HG02981 (cell line): ENCODE measurements at regions not wholly inside any gene's neighbourhood (a gene's known extent, or its start where the extent isn't known, plus 50 kb on each side); places are given as distances from the start of the nearest gene placed in this dataset.

Source experiments
- ATAC-seq: cut with Tn5 transposase; IDR thresholded peaks from one replicate; pipeline ENCODE4 v1.9.1; 2021; ENCODE audit warnings: mild to moderate bottlenecking, moderate library complexity; ENCODE audit not compliant: unreplicated experiment

DNA sequence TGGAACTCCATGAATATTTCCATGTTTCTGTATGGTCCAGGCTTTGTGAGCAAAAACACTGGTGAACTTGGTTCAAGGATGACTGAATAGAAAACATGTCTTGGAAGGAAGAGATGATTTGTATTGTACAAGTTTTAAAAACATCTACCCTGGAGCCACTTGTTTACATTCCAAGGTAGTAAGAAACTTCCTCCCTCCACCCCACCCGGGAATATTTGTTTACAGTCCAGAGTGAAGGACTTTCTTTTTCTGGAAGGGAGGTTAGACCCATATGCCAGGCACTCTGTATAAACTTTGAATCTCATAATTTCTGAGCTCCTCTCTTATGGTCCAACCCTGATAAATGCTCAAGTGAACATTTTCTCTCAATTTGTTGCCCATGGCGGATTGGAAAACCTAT, 323.3 kb upstream of the LYPLAL1 start:
- no peak for ATAC-seq

DNA sequence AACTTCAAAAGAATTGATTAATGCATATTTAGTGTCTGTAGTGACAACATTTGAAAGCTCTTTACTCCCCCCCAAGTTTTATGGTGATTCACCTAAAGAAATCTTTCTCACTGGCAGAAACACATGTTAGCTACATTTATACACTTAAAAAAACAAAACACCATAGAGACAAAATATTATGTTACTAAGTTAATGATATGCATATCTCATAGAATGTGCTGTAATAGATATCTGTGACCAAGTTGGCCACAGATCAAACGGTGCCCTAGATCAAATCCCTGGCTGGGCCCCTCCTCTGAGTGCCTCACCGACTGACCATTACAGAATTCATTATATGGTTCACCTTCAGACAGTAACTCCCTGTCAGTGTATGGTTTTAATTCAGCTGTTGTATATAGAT, 322.1 kb upstream of the LYPLAL1 start:
- ATAC-seq, result no peak

DNA sequence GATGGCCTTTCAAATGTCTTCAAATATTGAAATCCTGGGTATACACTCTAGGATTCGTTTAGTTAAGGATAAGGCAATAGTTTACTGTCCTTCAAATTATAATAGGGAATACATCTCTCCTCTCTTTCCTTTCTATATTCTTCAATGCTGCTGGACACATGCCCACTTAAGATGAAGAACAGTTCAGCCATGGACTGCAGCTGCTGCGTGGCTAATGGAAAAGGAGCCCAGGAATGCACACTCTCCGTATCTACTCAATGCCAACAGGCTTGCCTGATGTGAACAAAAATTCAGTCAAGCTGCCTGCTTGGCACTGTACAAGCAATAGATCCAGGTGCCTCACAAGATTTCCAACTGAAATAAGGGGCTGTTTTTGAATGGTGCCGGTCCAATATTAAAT, 321.2 kb upstream of the LYPLAL1 start:
- ATAC-seq, result no peak

DNA sequence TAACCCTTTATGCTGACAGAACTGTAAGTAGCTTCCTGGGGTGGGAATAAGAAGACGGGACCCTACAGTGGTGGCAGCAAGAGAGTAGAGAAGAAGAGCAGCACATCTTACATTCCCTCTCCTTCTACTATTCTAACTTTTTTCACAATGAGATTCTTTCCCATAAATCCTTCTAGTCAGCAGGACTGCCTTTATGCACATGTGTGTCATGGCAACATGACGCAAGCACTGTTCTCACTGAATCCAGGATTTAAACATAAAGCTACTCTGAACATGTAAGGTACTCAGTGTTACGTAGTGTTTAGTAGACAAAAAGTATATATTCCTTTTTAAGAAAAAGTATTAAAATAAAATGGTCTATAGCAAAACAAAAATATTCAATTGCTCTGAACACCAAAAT, 309.7 kb upstream of the LYPLAL1 start:
- no peak for ATAC-seq

DNA sequence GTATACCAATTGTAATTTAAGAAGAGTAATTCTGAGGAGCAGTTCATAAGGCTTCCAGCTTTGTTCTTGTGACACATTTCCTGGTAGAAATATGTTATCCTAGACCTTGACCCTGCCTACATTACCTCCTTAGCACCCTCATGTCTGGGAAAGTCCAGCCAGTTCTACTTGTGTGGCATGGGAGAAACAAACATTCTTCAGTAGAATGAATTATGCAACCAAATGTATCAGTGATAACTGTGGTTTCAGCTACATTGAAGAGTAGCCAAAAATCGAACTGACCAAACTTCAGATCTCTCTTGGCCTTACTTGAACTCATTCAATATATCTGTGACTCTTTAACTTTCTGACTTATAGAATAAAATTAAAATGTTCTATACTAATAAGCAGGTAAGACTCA, 308.1 kb upstream of the LYPLAL1 start:
- ATAC-seq, result no peak

DNA sequence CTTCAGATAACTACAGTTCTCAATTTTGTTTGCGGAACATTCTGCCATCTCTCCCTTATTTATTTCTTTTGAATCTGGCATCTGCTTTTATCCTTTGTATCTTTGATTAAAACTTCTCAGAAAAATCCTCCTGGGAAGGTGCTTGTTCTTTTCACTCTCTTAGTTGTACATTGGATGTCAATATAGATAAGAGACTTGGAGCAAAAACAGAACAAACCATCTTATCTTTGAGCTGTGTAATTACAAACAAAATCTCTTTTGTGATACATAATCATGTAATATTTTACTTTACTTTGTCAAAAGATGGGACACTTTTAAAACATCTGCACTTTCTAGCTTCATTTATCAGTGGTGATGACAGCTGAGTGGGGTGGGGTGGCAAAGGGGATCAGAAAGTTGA, 307.2 kb upstream of the LYPLAL1 start:
- no peak for ATAC-seq

DNA sequence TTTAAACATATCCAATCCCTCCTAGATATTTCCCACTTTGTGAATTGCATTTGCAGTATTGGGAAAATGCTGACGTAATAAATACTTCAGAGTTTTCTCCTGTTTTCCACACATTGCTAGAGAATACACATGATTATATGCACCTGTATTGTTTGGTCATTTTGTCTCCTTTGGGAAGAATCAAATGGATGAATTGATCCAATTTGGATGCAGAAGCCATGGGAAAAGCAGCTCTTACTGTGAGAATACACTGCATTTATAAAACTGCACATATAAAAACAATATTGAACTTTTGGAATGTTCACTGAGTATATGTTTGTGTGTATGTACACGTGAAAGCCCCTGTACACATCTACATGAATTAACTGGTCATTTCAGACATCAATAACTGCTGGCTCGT, 306.6 kb upstream of the LYPLAL1 start:
- no peak for ATAC-seq

DNA sequence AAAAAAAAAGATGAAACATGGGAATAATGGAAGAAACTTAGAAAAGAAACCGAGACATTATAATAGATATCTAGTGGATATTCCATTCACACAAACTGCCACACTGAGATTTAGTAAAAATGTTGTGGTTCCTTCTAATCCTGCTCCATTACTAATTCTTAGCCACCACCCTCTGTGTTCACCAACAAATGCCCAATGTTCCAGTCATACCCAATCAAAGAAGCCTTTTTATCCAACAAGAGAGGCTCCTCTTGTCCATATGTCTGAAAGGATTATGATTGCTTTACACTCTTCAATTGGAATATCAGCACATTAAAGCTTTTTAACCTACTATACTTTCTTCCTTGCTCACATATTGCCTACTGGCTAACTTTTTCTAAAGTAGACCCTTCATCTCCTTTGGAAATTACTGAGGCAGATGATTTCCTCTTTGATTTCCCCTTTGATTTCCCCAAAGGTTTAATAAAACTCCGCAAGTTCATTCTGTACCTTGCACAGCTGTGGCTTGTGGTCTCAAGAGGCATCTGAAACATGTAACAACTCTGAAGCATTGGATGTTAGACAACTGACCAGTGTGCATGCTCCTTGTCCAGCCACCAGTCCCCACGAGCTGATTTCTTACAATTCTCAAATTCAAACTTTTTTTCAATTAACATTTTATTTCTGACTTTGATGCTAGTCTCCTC, 305.6 kb upstream of the LYPLAL1 start:
- no peak for ATAC-seq

DNA sequence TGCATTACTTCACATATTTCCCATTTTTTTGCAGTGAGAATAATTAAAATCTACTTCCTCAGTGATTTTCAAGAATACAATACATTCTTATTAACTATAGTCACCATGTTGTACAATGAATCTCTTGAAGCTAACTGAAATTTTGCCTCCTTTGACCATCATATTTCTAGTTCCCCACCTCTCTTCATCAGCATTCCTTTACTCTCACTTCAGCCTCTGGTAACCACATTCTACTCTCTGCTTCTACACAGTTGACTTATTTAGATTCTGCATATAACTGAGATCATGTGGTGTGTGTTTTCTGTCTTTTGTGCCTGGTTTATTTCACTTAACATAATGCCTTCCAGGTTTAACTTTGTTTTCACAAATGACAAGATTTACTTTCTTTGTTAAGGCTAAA, 304.4 kb upstream of the LYPLAL1 start:
- no peak for ATAC-seq

DNA sequence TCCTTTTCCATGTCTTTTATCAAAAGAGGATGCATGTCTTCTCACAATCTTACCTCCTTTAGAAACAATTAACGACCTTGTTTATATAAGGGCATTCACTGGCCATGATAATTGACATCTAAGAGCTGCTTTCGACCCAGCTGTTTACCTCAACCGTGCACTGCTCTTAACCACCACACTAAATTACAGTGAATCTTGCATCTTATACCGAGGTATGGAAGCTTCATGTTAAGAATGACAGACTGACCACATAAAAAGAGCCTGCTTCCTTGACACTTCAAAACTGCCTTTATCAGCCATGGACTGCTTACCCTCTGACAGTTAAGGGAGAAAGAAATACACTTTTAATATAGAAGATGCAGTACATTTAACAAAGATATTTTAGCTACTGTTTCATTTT, 301.7 kb upstream of the LYPLAL1 start:
- no peak for ATAC-seq

DNA sequence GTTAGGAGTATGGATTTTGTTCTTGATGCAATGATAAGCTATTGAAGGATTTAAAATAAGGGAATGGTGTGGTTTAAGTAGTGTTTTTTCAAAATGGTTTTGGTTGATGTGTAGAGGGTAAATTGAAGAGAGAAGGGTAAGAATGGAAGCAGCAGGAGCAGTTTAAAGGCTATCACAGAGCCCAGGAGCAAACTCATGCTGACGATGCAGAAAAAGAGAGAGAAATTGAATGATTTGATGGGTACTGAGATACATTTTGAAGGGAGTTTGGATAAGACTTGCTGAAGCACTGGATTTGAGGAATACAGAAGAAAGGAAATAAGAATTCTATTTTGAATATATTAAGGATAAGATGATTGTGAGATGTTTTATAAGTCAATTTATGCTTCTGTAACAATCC, 300.8 kb upstream of the LYPLAL1 start:
- ATAC-seq, result no peak

DNA sequence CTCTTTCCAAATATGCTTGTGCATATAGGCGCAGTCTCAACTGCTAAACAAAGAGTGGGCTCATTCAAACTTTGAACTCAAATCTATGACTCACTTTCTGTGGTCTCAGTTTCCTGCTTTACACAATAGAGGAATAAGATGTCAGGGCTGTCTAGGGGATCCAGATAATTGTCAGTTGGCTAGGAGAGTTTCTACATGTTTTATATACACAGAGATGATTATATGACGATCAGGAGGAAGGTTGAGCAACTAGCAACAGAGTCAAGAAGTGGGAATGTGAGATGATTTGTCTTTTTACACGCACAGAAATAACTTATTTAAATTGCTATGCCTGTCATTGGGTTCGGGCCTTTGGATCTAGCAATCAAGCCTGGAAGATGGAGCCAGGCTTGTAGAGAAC, 299.4 kb upstream of the LYPLAL1 start:
- no peak for ATAC-seq

DNA sequence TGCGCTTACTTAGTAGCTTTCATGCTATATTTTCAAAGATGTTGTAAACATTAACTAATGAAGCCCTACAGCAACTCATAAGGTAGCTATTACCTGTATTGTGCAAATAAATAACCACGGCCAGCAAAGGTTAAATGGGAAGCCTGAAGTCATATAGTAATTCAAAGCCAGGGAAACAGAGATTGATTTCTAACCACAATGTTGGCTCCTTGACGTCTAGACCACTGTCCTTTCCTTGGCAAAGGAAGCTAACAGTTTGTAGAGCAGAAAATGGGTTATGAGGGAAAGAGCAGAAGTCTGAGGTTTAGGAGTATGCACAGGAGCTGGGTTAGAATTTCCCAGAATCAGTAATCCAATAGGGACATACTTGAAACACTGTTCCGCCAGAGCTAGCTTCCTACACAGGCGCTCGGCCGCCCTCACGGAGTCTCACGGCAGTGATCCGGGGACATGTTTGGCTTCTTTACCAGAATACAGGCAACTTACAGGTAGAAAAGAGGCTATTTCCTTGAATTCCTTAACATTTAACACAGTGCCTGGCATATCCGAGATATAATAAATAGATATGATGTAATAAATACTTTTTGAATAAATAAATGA, 298.8 kb upstream of the LYPLAL1 start:
- ATAC-seq, result no peak

DNA sequence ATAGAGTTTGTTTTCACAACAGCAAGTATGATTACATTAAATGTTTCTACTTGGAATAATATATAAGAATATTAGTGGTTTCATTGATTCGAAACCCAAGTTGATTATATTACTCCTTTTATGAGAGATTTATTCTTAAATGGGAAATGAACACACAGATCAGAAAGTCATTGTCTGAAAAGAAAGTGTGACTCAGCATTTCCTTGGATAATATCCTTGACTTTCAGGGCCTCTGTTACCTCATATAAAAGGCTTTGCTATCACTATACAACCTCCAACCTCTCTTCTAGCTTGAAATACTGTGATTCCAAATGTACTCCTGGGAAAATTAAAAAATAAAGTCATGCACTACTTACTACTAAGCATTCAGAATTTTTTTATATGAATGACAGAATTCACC, 295.3 kb upstream of the LYPLAL1 start:
- no peak for ATAC-seq

DNA sequence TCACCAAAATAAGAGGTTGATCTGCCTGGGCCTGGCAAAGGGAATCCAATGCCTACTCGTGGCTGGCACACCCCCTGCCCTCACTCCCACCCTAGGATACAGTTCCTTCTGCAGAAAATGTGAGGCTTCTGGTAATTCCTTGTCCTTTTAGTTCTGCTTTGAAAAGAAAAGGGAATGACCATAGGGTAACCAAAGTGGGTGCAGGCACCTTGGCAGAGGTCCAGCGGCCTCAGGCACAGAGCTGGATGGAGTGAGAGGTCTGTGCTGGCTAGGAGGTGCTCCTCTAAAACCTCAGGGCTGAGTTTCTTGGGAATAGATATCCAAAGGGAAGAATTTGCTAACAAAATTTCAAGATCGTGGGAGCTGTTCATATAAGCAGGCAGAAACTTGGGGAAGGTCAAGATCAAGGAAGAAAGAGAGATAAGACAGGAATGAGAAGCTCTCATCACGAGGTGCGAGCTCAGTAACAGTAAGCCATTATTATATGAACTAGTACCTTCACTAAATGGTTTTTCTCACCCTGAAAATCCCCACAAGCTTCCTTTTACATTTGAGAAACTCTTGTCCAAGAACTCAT, 293.1 kb upstream of the LYPLAL1 start:
- ATAC-seq, result no peak

DNA sequence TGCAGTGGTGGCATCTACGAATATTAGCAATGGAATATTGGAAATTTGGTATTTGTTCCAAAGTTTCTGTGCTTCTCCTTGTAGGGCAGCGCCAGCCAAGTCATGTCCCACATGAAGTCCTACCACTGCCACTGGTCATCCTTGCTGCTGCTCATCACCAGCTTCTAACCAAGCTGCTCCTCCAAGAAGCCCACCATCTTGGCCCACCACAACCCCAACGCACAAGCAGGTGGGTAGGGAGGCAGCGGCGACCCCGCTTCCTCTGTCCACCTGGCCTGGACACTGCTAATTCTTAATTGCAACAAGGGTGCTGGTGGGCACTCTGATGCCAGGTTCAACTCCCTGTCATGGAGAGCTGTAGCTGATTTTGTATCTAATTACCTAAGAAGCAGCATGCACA, 291.2 kb upstream of the LYPLAL1 start:
- ATAC-seq, result no peak

DNA sequence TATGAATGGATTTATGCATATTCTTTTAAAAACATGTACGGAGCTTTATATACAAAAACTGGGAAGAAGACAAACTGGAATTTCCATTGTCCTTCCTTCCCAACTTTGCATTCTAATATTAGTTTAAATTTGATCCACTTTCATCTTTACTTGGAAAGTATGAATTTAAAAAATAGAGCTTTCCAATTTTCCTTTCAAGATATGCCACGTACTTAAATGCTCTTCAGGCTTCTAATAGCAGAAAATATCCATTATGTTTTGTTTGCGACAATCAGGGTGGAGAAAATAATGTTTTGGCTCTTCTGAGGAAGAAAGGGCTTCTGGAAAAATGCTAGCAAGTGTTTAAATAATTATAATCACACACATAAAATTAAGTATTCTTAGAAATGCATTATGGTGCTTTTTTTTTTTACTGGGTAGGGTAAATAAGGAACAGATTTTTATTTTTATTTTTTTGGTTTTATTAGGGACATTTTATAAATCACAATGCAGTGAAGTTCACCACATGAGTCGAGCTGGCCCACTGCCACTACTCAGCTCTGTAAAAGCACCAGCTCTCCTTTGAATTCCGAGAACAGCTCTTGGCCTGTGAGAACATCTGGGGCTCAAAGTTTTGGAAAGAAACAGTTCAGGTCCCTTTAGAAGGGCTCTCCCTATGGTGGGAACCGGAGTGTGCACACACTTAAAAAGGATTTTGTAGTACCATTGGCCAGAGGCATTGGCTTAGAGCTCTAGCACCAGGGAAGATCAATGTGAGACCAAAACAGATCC, 287.4 kb upstream of the LYPLAL1 start:
- no peak for ATAC-seq

DNA sequence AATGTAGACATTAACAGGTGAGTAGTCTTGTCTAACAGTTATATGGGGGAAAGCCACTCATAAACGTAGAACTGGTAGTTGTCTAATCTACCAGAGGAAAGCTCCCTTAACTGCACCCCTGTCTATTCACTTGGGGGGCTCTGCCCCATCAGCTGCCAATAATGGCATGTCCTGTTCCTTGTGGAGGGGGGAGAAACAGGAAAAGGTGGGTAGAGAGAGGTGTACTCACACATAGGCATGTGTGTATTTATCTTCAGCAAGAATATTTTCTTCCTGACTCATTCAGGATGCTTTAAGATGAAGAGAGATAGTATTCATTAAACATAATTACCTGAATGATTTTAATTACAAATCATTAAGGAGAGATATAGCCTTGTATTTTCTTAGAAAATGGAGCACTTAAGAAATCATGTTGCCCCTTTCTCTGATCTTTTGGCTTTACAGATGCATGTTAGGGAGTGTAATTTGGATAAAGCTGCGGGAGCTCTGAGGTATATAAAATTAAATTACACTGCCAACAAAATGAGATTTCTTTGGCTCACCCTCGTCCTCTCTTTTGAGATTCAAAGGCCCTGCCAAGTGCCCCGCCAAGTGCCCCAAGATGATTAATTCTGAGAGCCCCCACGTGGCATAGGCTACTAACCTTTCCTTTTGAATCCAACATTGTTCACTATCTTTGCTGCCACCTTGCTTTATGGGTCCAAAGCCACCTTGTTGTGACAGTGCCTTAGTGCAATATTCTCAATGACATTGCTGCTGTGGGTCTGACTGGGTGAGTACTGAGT, 286.3 kb upstream of the LYPLAL1 start:
- no peak for ATAC-seq

DNA sequence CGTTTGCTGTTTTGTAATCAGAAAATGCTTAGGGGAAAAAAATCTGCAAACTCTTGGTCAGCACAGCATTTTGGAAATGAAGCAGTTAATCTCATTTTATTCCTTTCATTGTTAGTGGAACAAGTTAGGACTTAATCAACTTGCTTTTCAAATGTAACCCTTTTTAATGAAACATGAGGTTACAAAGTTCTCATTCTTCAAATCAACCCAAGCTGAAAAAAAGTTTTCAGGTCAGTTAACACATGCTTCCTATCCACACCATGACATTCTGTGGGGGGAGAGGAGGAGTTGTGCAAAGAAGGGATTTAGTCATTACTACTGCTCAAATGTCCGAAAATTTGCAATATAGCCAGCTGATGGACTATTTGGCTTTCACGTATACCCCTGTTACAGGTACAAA, 283.2 kb upstream of the LYPLAL1 start:
- no peak for ATAC-seq

DNA sequence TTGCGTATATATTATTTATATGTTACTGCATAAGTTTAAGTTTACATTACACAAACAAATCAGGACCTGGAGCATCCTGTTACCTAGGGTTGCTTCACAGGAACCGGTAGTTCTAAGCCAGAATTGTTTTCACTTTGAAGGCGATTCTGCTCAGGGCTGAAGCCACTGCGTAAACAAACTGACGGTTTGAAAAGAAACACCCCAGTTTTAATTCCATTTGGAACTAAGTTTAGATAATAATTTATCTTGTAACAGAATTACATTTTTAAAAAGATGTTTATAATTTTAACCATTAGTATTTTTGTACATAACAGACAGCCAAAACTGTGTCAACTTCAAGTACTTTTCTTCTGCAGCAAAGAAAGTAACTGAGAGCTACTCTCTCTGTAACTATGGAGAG, 282.1 kb upstream of the LYPLAL1 start:
- ATAC-seq, result no peak

DNA sequence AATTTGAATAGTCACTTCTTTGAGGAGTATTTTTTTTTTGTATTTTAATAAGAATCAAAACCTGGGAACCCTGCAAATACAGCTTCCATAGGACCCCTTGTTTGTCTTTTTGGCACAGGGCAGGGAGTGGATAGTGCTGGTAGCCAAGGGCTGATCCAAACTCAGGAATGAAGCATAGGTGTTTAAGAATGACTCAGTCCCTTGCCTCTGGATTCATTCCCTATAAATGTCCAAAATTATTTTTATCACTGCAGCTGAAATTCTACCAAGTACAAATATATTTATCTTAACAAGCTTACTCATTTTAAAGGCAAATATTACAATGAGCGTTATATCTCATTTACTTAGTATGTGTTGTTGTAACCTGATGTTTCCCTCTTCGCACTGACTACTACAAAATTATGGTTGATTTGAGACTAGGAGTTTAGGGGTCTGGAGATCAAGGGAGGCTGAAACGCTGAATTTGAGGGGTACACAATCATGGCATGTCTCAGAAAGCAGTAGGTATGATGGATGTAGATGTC, 278.6 kb upstream of the LYPLAL1 start:
- no peak for ATAC-seq
